HG03139 (cell line): ENCODE measurements at regions not wholly inside any gene's neighbourhood (a gene's known extent, or its start where the extent isn't known, plus 50 kb on each side); places are given as distances from the start of the nearest gene placed in this dataset.
"Not testable (repeated sequence)": the region's sequence is repeated elsewhere in the genome, so short reads cannot be mapped to it uniquely, and the experiment has no call there.

Source experiments
- ATAC-seq: cut with Tn5 transposase; IDR thresholded peaks from one replicate; pipeline ENCODE4 v1.9.1; 2021; ENCODE audit not compliant: unreplicated experiment

GRCh38 chr11:38924644-38925043 lies 2326.6 kb upstream of the RAG2 start:
- no peak for ATAC-seq

- no peak for ATAC-seq
Observed at GRCh38 chr11:38900211-38900610, 2302.2 kb upstream of the RAG2 start.

GRCh38 chr11:38894201-38894600 lies 2296.2 kb upstream of the RAG2 start:
- ATAC-seq: not testable (repeated sequence)

- ATAC-seq: no peak
Observed at GRCh38 chr11:38884145-38884865, 2286.3 kb upstream of the RAG2 start.

- no peak for ATAC-seq
Observed at GRCh38 chr11:38867338-38867737, 2269.3 kb upstream of the RAG2 start.

GRCh38 chr11:38865922-38866321 lies 2267.9 kb upstream of the RAG2 start:
- no peak for ATAC-seq

GRCh38 chr11:38842991-38843390 lies 2245.0 kb upstream of the RAG2 start:
- no peak for ATAC-seq

GRCh38 chr11:38839071-38839470 lies 2241.0 kb upstream of the RAG2 start:
- no peak for ATAC-seq

- ATAC-seq: no peak
Observed at GRCh38 chr11:38835966-38836365, 2237.9 kb upstream of the RAG2 start.

GRCh38 chr11:38824573-38824972 lies 2226.5 kb upstream of the RAG2 start:
- no peak for ATAC-seq

GRCh38 chr11:38821786-38822185 lies 2223.8 kb upstream of the RAG2 start:
- ATAC-seq: not testable (repeated sequence)

- no peak for ATAC-seq
Observed at GRCh38 chr11:38819981-38820380, 2221.9 kb upstream of the RAG2 start.

GRCh38 chr11:38818720-38819119 lies 2220.7 kb upstream of the RAG2 start:
- no peak for ATAC-seq

- ATAC-seq: no peak
Observed at GRCh38 chr11:38814670-38815069, 2216.6 kb upstream of the RAG2 start.

- ATAC-seq: no peak
Observed at GRCh38 chr11:38809521-38809920, 2211.5 kb upstream of the RAG2 start.

- no peak for ATAC-seq
Observed at GRCh38 chr11:38796281-38796680, 2198.2 kb upstream of the RAG2 start.

- no peak for ATAC-seq
Observed at GRCh38 chr11:38795027-38795426, 2197.0 kb upstream of the RAG2 start.

- ATAC-seq: no peak
Observed at GRCh38 chr11:38791346-38791961, 2193.4 kb upstream of the RAG2 start.

GRCh38 chr11:38788561-38788960 lies 2190.5 kb upstream of the RAG2 start:
- no peak for ATAC-seq

GRCh38 chr11:38784164-38784563 lies 2186.1 kb upstream of the RAG2 start:
- no peak for ATAC-seq

GRCh38 chr11:38766796-38767195 lies 2168.8 kb upstream of the RAG2 start:
- no peak for ATAC-seq

- ATAC-seq: no peak
Observed at GRCh38 chr11:38759394-38759793, 2161.4 kb upstream of the RAG2 start.

GRCh38 chr11:38756537-38756936 lies 2158.5 kb upstream of the RAG2 start:
- no peak for ATAC-seq
